Gastroesophageal sphincter (tissue), 4 donors: ENCODE measurements at regions not wholly inside any gene's neighbourhood (a gene's known extent, or its start where the extent isn't known, plus 50 kb on each side); places are given as distances from the start of the nearest gene placed in this dataset.

Source experiments
- ATAC-seq: fragments of 150-250 bp; one replicate; pipeline ENCODE4 v1.9.1; 2016; ENCODE audit warnings: mild to moderate bottlenecking, moderate library complexity
- H3K27ac ChIP-seq, 4 donors: fragments of 200-600 bp; sonication (generic) in 3 of 4; 1 replicate in 3 of 4; 2 replicates in 1 of 4; pipeline ENCODE4 v1.5.1; 2016 to 2019
- H3K27me3 ChIP-seq: fragments of 200-600 bp; sonication (generic); one replicate; pipeline ENCODE4 v1.5.1; 2019
- H3K36me3 ChIP-seq, 2 donors: fragments of 200-600 bp; sonication (generic); one replicate each; pipeline ENCODE4 v1.5.1; 2019; ENCODE audit warnings: control low read depth in 1 of 2
- H3K4me1 ChIP-seq, 3 donors: fragments of 200-600 bp; sonication (generic); 1 replicate in 2 of 3; 2 replicates in 1 of 3; pipeline ENCODE4 v1.5.1; 2016 to 2019; ENCODE audit warnings: control low read depth in 2 of 3
- H3K4me3 ChIP-seq, 2 donors: fragments of 200-600 bp; sonication (generic); one replicate each; pipeline ENCODE4 v1.5.1; 2019; ENCODE audit warnings: mild to moderate bottlenecking in 1 of 2, moderate library complexity in 1 of 2
- H3K9me3 ChIP-seq, 3 donors: fragments of 200-600 bp; sonication (generic); one replicate each; pipeline ENCODE4 v1.5.1; 2017 to 2019; ENCODE audit warnings: control low read depth in 2 of 3
- CTCF ChIP-seq, 4 experiments: fragments of 200-600 bp in 2 of 4; fragments of 450-650 bp in 2 of 4; sonication (generic) in 1 of 4; IDR thresholded peaks; one replicate each; pipeline ENCODE4 v1.5.1; 2017 to 2019; ENCODE audit warnings: antibody characterized with exemption in 4 of 4, mild to moderate bottlenecking in 2 of 4, moderate library complexity in 2 of 4
- EP300 ChIP-seq: sonication (generic); formaldehyde crosslinking; IDR thresholded peaks from one replicate; pipeline ENCODE4 v1.6.1; 2017; ENCODE audit warnings: antibody characterized with exemption, mild to moderate bottlenecking
- POLR2A ChIP-seq, 2 donors: fragments of 450-650 bp; IDR thresholded peaks; one replicate each; pipeline ENCODE4 v1.6.1; 2017; ENCODE audit warnings: antibody characterized with exemption in 2 of 2, mild to moderate bottlenecking in 2 of 2, moderate library complexity in 1 of 2
- POLR2AphosphoS5 ChIP-seq: sonication (generic); formaldehyde crosslinking; IDR thresholded peaks from one replicate; pipeline ENCODE4 v1.6.1; 2017; ENCODE audit warnings: antibody characterized with exemption
- WGBS, 2 donors: methylation state at CpG; one replicate each; pipeline ENCODE4 v1.1.5; 2018; ENCODE audit warnings: low coverage in 1 of 2; 5-methylcytosine and 5-hydroxymethylcytosine counted together

- Histone ChIP-seq H3K27ac (no peak overlapping the region), H3K27me3 (no peaks in the 10 kb centered on the region), H3K36me3 (no peaks in the 10 kb centered on the region), H3K9me3 (no peaks in the 10 kb centered on the region), H3K4me1 (peaks cover 0 to 3% (median 0%) of the 10 kb centered on the region in 3 donors), H3K4me3 (no peak overlapping the region)
- no peak for ATAC-seq
- 78 to 83% methylated on average over 3 of the region's 3 CpGs for WGBS, 2 donors
- TF ChIP-seq POLR2AphosphoS5, result no peak
Measured at GRCh38 chr7:17126413-17127268, 171.8 kb upstream of the AHR start.

GRCh38 chr7:17129218-17129617, 169.2 kb upstream of the AHR start:
- TF ChIP-seq EP300 (no peak), POLR2A (IDR thresholded peaks at IDR 0.05) (no peak), POLR2AphosphoS5 (no peak), CTCF (IDR thresholded peaks at IDR 0.05) (no peak)
- WGBS, 2 donors, result 91 to 92% methylated on average over 1 to 2 of the region's 2 CpGs
- no peaks in the 10 kb centered on the region for H3K9me3 ChIP-seq
- no peak overlapping the region for H3K4me3 ChIP-seq
- no peaks in the 10 kb centered on the region for H3K36me3 ChIP-seq
- H3K27ac ChIP-seq, result no peak overlapping the region
- no peak for ATAC-seq
- peaks cover 0 to 3% (median 0%) of the 10 kb centered on the region in 3 donors for H3K4me1 ChIP-seq
- no peaks in the 10 kb centered on the region for H3K27me3 ChIP-seq

GRCh38 chr7:17130281-17131059, 168.0 kb upstream of the AHR start:
- Histone ChIP-seq H3K4me1 (peaks cover 0 to 3% (median 0%) of the 10 kb centered on the region in 3 donors), H3K4me3 (peak overlapping the region; percentile 17 to 22), H3K27me3 (no peaks in the 10 kb centered on the region), H3K9me3 (no peaks in the 10 kb centered on the region), H3K36me3 (no peaks in the 10 kb centered on the region), H3K27ac (peak overlapping the region; percentile 6 to 29 (median 17))
- no peak for TF ChIP-seq POLR2A (IDR thresholded peaks at IDR 0.05)
- no peak for TF ChIP-seq EP300
- TF ChIP-seq POLR2AphosphoS5, result no peak
- no peak for TF ChIP-seq CTCF (IDR thresholded peaks at IDR 0.05)
- peak; percentile 51 for ATAC-seq
- WGBS, 2 donors, result 4 to 32% methylated on average over 5 of the region's 5 CpGs

- WGBS, 2 donors, result 23 to 25% methylated on average over 4 to 5 of the region's 5 CpGs
- Histone ChIP-seq H3K4me3 (peak overlapping the region; percentile 17 to 22), H3K4me1 (peaks cover 0 to 3% (median 0%) of the 10 kb centered on the region in 3 donors), H3K36me3 (no peaks in the 10 kb centered on the region), H3K9me3 (no peaks in the 10 kb centered on the region), H3K27me3 (no peaks in the 10 kb centered on the region), H3K27ac (peak overlapping the region in 3 of 4 donors; percentile 6 to 19 (median 15))
- ATAC-seq, result no peak
- no peak for TF ChIP-seq POLR2AphosphoS5
- no peak for TF ChIP-seq POLR2A (IDR thresholded peaks at IDR 0.05)
- no peak for TF ChIP-seq EP300
- TF ChIP-seq CTCF (IDR thresholded peaks at IDR 0.05), result no peak
Measured at GRCh38 chr7:17131060-17131345, 167.4 kb upstream of the AHR start.

GRCh38 chr7:17131983-17132655, 166.3 kb upstream of the AHR start:
- Histone ChIP-seq H3K9me3 (no peaks in the 10 kb centered on the region), H3K27ac (no peak overlapping the region), H3K27me3 (no peaks in the 10 kb centered on the region), H3K36me3 (no peaks in the 10 kb centered on the region), H3K4me1 (peaks cover 0 to 3% (median 0%) of the 10 kb centered on the region in 3 donors), H3K4me3 (no peak overlapping the region)
- TF ChIP-seq EP300 (no peak), POLR2A (IDR thresholded peaks at IDR 0.05) (no peak), POLR2AphosphoS5 (no peak), CTCF (IDR thresholded peaks at IDR 0.05) (no peak)
- ATAC-seq, result no peak
- WGBS, 2 donors, result 91 to 98% methylated on average over 4 to 6 of the region's 6 CpGs
